Activated T-cell treated with anti-CD3 and anti-CD28 coated beads, Interleukin-2, amount 50 U/mL, for 72 hours (primary cell): ENCODE measurements at regions not wholly inside any gene's neighbourhood (a gene's known extent, or its start where the extent isn't known, plus 50 kb on each side); places are given as distances from the start of the nearest gene placed in this dataset.

Experiments used
- ATAC-seq, 2 donors: fragments of 150-1000 bp; cut with Tn5 transposase; replicated peaks in 1 of 2; 2 replicates each; pipeline ENCODE4 v1.10.0; 2021; ENCODE audit warnings: moderate library complexity in 2 of 2, mild to moderate bottlenecking in 1 of 2
- DNase-seq, 2 donors: peaks; one replicate each; pipeline ENCODE4 v3.0.0; 2021 to 2022; ENCODE audit warnings: mixed read lengths in 1 of 2
- H3K27ac Mint-ChIP-seq: one replicate; pipeline ENCODE4 v1.8.0; 2022; ENCODE audit warnings: mild to moderate bottlenecking, moderate library complexity, mixed read lengths
- H3K27me3 Mint-ChIP-seq: one replicate; pipeline ENCODE4 v1.8.0; 2022; ENCODE audit warnings: low read depth, mixed read lengths
- H3K36me3 Mint-ChIP-seq, 2 donors: one replicate each; pipeline ENCODE4 v1.8.0; 2022; ENCODE audit warnings: mixed read lengths in 2 of 2, mild to moderate bottlenecking in 1 of 2; ENCODE audit not compliant: insufficient read depth in 2 of 2
- H3K4me1 Mint-ChIP-seq: one replicate; pipeline ENCODE4 v1.8.0; 2022; ENCODE audit warnings: low read depth, mixed read lengths
- H3K4me3 Mint-ChIP-seq, 2 donors: one replicate each; pipeline ENCODE4 v1.8.0; 2022; ENCODE audit warnings: mild to moderate bottlenecking in 2 of 2, mixed read lengths in 2 of 2, moderate library complexity in 2 of 2
- H3K9me3 Mint-ChIP-seq, 2 donors: one replicate each; pipeline ENCODE4 v1.8.0; 2022; ENCODE audit warnings: mixed read lengths in 2 of 2

DNA sequence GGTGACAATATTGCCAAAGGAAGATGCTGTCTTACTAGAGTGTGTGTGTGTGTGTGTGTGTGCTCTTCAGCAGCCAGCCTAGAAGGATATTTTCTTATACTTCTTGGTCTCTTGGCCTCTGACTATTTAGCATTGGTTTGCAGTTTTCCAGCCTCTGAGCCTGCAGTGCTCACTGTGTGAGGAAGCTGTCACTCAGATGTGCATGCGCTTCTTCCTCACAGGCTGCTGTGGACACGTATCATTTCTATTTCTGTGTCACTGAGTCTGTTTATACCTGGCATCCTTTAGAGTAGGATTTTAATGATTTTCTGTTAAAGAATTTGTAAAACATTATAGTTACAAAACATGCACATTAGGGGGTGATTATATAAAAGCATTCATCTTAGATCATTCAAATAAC, 83.3 kb downstream of the ALDH8A1 start:
- no peaks in the 10 kb centered on the region for H3K9me3 Mint-ChIP-seq
- DNase-seq (no peak), ATAC-seq (no peak)
- no peak overlapping the region for H3K4me3 Mint-ChIP-seq
- no peak overlapping the region for H3K27ac Mint-ChIP-seq
- peaks cover 8% of the 10 kb centered on the region for H3K4me1 Mint-ChIP-seq
- no peaks in the 10 kb centered on the region for H3K27me3 Mint-ChIP-seq
- H3K36me3 Mint-ChIP-seq: no peaks in the 10 kb centered on the region

DNA sequence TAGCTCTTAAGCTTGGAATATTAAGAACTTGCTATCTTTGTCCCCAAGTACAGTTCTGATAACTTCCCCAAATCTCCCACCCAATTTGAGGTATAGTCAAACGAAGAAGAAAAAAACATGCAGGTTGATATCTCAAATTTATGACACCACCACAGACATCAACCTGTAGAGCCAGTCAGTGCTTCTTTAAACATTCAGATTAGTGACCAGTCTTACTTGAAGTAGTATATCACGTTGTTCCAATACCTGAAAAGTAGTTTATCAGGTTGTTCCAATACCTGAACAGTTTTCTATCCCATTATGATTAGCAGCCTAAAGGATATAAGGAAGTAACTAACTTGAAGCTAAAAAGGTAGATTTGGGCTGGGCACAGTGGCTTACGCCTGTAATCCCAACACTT, 85.3 kb downstream of the ALDH8A1 start:
- Mint-ChIP-seq H3K4me1 (no peaks in the 10 kb centered on the region), H3K36me3 (no peaks in the 10 kb centered on the region), H3K27ac (no peak overlapping the region), H3K4me3 (no peak overlapping the region), H3K27me3 (no peaks in the 10 kb centered on the region), H3K9me3 (no peaks in the 10 kb centered on the region)
- ATAC-seq (no peak), DNase-seq (no peak)

DNA sequence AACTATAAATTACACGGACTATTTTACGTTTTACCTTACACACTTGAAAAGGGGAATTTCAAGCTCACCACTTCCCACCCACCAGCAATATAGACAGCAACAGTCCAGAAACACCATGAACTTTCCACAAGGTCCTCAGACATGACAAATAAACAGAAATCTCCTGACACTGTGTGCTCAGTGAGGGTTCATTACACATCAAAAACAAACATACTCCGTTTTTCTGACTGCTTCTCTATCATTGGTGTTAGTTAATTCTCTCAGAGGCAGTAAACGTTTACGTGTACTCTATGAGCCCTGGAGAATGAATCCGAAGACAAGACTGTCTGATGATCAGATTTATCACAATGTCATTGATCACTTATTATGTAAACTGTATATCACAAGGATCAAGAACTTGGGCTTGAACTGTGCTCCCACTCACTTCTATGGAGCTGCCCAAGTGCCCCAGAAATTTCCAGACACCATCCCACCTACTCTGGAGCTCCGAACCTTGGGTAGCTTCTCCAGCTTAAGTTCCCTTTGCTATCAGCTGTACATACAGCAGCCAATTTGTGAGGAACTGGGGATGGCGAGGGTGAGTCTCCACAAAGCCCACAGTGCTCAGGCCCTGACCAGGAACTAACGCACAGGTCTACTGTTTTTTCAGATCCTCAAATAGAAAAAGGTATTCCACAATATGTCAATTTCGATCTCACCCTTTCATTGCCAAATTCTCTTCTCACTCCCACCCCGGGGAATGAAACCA, 86.0 kb downstream of the ALDH8A1 start:
- no peaks in the 10 kb centered on the region for H3K36me3 Mint-ChIP-seq
- DNase-seq (no peak), ATAC-seq (no peak)
- H3K4me1 Mint-ChIP-seq: no peaks in the 10 kb centered on the region
- H3K27me3 Mint-ChIP-seq: no peaks in the 10 kb centered on the region
- H3K4me3 Mint-ChIP-seq: no peak overlapping the region
- no peak overlapping the region for H3K27ac Mint-ChIP-seq
- no peaks in the 10 kb centered on the region for H3K9me3 Mint-ChIP-seq

DNA sequence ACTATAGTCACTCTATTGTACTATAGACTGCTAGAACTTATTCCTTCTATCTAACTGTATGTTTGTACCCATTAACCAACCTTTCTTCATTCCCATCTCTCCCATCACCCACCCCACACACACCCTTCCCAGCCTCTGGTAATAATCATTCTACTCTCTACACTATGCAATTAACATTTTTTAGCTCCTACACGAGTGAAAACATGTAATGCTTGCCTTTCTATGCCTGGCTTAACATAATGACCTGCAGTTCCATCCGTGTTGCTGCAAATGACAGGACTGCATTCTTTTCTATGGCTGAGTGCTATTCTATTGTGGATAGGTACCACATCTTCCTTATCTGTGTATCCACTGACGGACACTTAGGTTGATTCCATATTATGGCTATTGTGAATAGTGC, 95.5 kb downstream of the ALDH8A1 start:
- ATAC-seq: no peak
- no peak for DNase-seq
- H3K9me3 Mint-ChIP-seq: no peaks in the 10 kb centered on the region
- H3K27ac Mint-ChIP-seq: no peak overlapping the region
- H3K36me3 Mint-ChIP-seq: no peaks in the 10 kb centered on the region
- H3K4me1 Mint-ChIP-seq: no peaks in the 10 kb centered on the region
- H3K4me3 Mint-ChIP-seq: no peak overlapping the region
- peaks cover 13% of the 10 kb centered on the region for H3K27me3 Mint-ChIP-seq

DNA sequence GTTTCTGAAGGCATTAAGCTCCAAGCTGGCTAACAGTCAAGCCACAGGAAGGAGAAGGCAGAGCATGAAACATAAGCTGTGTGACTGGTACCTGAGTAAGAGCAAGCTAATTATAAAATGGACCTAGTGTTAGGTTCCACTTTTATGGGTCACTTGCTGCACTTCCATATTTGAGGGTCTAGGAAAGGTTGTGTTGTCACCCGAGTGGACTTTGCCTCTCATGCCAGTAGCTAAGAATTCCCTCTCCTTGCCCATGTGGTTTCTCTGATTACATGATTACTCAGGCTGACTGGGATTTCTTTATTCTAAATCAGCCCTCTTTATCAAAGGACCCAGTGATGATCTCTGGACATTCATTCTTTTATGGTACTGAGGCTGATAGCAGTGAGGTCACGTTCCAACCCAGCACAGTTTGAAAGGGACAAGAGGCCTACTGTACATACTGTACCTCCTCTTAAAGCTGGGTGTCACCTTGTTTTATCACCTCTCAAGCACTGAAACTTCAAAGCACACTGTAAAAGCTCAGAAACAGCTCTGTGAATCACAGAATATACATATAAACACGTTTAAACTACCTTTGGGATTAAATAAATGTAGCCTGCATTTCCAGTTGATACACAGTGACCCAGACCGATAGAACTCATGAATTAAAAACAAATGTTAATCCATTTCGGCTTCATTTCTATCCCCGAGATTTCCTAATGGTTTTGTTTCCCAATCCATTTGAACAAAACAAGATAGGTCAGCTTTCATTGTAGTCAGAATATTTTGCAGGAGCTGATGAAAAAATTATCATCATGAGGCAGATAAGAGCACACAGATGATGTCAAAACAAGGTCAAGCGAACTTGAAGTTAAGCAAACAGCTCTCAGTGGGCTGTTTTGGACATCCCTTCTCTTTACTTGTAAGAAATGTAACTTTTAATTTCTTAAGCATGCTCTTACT, 96.5 kb downstream of the ALDH8A1 start:
- ATAC-seq (no peak), DNase-seq (no peak)
- H3K27me3 Mint-ChIP-seq: peaks cover 13% of the 10 kb centered on the region
- no peaks in the 10 kb centered on the region for H3K9me3 Mint-ChIP-seq
- H3K36me3 Mint-ChIP-seq: no peaks in the 10 kb centered on the region
- no peak overlapping the region for H3K27ac Mint-ChIP-seq
- H3K4me3 Mint-ChIP-seq: no peak overlapping the region
- H3K4me1 Mint-ChIP-seq: no peaks in the 10 kb centered on the region

DNA sequence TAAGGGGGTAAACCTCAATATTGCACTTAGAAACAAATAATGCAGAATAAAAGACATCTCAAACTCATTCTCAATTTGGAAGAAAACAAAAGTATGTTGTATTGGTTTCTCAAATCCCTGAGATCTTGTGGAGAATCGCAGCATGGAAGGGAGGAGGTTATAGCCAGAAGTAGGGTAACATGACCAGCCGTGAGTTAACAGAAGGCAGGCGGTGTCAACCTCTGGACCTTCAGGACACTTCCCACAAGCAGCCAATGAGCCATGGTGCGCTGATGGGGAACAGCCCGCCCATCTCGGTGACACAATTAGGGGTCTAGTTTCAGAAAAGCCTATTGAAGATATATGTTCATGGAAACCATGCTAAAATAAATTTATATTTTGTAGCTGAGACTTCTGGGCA, 98.4 kb downstream of the ALDH8A1 start:
- H3K27ac Mint-ChIP-seq: no peak overlapping the region
- H3K9me3 Mint-ChIP-seq: no peaks in the 10 kb centered on the region
- H3K4me1 Mint-ChIP-seq: no peaks in the 10 kb centered on the region
- H3K4me3 Mint-ChIP-seq: no peak overlapping the region
- no peaks in the 10 kb centered on the region for H3K36me3 Mint-ChIP-seq
- DNase-seq (no peak), ATAC-seq (no peak)
- peaks cover 5% of the 10 kb centered on the region for H3K27me3 Mint-ChIP-seq

DNA sequence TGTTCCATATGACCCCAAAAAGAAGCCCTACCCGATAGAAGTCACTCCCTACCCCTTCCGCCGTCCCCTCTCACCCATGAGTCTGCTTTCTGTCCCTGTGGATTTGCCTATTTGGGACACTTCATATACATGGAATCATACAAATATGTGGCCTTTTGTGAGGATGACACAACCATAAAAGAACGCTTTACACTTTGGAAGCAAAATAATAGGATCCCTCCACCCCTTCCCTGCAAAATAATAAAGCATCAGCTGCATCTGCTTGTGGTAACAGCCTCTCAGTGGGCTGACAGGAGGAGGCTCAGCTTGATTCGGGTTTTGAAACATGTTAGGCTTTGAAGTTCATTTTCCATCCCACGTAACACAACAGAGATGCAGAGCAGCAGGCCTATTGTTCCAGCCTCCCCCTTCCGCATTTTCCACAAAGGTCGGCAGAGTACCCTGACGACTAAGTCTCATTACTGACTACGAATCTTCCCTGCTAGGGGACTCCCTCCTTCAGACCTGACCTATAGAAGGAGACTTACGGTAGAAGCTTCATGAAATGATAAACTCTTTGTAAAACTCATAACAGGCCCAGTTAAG, 99.1 kb downstream of the ALDH8A1 start:
- Mint-ChIP-seq H3K36me3 (no peaks in the 10 kb centered on the region), H3K9me3 (no peaks in the 10 kb centered on the region), H3K27ac (no peak overlapping the region), H3K4me3 (no peak overlapping the region), H3K27me3 (peaks cover 9% of the 10 kb centered on the region), H3K4me1 (no peaks in the 10 kb centered on the region)
- no peak for ATAC-seq
- no peak for DNase-seq

DNA sequence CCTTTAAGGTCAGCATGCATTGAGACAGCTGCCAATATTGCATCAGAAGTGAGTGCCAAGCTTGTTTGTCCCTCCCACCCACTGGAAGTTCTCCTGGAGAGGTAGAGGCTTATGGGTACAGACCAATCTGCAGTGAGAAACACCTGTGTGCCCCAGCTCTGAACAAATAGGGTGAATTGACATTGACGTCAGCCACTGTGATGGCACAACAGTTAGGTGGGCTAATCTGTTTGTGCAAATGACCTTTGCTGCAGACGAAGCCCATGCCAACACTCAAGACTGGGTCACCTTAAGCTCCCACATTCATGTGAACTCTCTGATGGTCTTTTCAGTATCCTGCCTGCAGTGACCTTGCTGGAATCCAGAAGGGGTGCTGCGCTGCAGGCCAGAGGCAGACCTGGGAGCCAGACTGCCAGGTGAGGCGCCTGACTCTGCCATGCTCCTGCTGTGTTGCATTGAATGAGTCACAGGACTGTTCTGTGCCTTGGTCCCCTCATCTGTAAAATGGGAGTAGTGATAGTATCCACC, 99.9 kb downstream of the ALDH8A1 start:
- ATAC-seq: no peak
- H3K4me1 Mint-ChIP-seq: no peaks in the 10 kb centered on the region

DNA sequence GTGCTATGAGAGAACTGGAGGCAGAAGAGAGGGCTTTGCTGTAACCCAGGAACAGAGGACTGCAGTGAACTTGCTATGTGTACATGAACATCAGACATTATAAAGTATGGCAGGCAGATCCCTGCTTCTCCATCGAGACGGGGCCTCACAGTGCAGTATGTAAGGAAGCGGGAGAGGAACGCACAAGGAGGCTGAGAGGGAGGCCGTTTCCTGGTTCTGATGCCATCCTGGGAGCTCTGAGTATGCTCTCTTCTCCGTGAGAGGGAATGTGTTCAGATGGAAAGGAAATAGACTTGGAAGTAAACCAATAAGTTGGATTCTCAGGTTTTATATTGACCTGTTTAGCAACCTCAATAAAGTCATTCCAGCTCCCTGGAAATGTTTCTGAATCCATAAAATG, 101.8 kb downstream of the ALDH8A1 start:
- Mint-ChIP-seq H3K36me3 (no peaks in the 10 kb centered on the region), H3K4me1 (no peaks in the 10 kb centered on the region), H3K9me3 (no peaks in the 10 kb centered on the region), H3K4me3 (no peak overlapping the region), H3K27me3 (peaks cover 7% of the 10 kb centered on the region), H3K27ac (no peak overlapping the region)
- ATAC-seq (no peak), DNase-seq (no peak)

More for the DNA sequence above, 99.9 kb downstream of the ALDH8A1 start:
- DNase-seq: no peak
- Mint-ChIP-seq H3K27me3 (peaks cover 12% of the 10 kb centered on the region), H3K4me3 (no peak overlapping the region), H3K27ac (no peak overlapping the region), H3K36me3 (no peaks in the 10 kb centered on the region), H3K9me3 (no peaks in the 10 kb centered on the region)

DNA sequence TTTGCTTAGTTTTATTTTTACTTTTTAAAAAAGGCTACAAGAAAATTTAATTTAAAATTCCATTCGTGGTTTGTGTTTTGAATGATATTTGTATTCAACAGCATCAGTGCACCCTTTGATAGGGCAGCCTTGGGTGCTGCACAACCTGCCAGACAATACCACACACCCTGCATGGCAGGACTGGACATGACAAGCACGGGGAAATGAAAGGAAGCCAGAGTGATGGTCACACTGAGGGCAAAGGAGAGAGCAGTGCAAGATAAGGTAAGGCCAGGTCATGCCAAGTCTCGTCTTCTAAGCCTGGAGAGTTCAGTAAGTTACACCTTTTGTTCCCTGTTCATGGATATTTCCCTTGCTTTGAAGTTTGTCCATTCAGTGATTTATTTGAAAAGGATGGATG, 103.0 kb downstream of the ALDH8A1 start:
- Mint-ChIP-seq H3K9me3 (no peaks in the 10 kb centered on the region), H3K4me3 (no peak overlapping the region), H3K4me1 (no peaks in the 10 kb centered on the region), H3K36me3 (no peaks in the 10 kb centered on the region), H3K27me3 (peaks cover 7% of the 10 kb centered on the region), H3K27ac (no peak overlapping the region)
- ATAC-seq (no peak), DNase-seq (no peak)

DNA sequence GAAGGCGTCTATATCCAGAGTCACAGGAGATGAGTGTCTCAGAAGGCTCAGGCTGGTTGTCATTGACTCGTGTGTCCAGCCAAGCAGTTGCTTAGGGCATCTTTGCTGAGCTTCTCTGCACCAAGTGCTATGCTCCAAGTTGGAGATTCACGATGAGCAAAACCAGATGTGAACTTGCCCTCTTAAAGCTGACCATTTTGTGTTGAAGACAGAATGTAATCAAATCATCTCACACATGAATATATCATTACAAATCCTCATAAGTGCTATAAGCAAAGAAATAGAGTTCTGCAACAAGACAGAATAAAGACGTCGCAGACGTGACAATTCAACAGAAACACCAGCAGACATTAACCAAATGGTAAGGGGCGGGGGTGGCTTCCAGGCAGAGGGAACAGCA, 103.9 kb downstream of the ALDH8A1 start:
- Mint-ChIP-seq H3K4me3 (no peak overlapping the region), H3K27me3 (peaks cover 7% of the 10 kb centered on the region), H3K4me1 (no peaks in the 10 kb centered on the region), H3K36me3 (no peaks in the 10 kb centered on the region), H3K9me3 (no peaks in the 10 kb centered on the region), H3K27ac (no peak overlapping the region)
- DNase-seq (no peak), ATAC-seq (no peak)

DNA sequence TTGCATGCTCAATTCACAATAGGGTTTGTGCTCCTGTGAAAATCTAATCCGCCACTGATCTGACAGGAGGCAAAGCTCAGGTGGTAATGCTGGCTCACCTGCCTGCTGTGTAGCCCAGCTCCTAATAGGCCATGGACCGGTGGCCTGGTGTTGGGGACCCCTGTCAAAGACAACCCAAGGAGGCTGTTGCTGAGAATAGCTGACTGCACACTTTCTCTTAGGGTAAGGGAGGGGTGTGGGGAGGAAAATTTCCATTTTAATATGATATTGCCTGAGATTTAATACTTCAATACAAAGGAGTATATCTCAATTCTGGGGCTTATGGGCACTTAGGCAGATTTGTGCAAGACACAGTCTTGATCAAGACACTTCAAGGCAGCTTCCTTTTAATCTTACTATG, 105.8 kb downstream of the ALDH8A1 start:
- Mint-ChIP-seq H3K27me3 (peaks cover 7% of the 10 kb centered on the region), H3K9me3 (no peaks in the 10 kb centered on the region), H3K4me3 (no peak overlapping the region), H3K4me1 (no peaks in the 10 kb centered on the region), H3K27ac (no peak overlapping the region), H3K36me3 (no peaks in the 10 kb centered on the region)
- DNase-seq (no peak), ATAC-seq (no peak)
